ENCODE measurements at regions not wholly inside any gene's neighbourhood (a gene's known extent, or its start where the extent isn't known, plus 50 kb on each side); places are given as distances from the start of the nearest gene placed in this dataset.

GRCh38 chr1:186762653-186763052 is 66.1 kb upstream of the PLA2G4A start:
- TF ChIP-seq CTCF (conservative IDR thresholded peaks at IDR 0.05) (no peak), EZH2 (IDR thresholded peaks at IDR 0.05; ENCODE audit: low read depth) (no peak)

Data from PC-9 (cell line).